Liver (tissue), 7 donors: ENCODE measurements at regions not wholly inside any gene's neighbourhood (a gene's known extent, or its start where the extent isn't known, plus 50 kb on each side); places are given as distances from the start of the nearest gene placed in this dataset.
"Not testable (repeated sequence)": the region's sequence is repeated elsewhere in the genome, so short reads cannot be mapped to it uniquely, and the experiment has no call there.

Experiments used
- DNase-seq: peaks from one replicate; pipeline ENCODE4 v3.0.0-alpha.2; 2017; ENCODE audit warnings: low spot score
- H3K27ac ChIP-seq, 2 donors: one replicate each; pipeline ENCODE4 v1.7.0; 2013; ENCODE audit warnings: inconsistent platforms in 2 of 2, low read length in 2 of 2, control low read depth in 1 of 2, low read depth in 1 of 2, mild to moderate bottlenecking in 1 of 2
- H3K27me3 ChIP-seq, 4 donors: one replicate each; pipeline versions ENCODE4 v1.6.1 to v1.7.0; 2013; ENCODE audit warnings: low read length in 3 of 4, inconsistent platforms in 1 of 4, mild to moderate bottlenecking in 1 of 4, moderate library complexity in 1 of 4; ENCODE audit not compliant: control insufficient read depth in 4 of 4, insufficient read depth in 4 of 4
- H3K36me3 ChIP-seq, 4 donors: one replicate each; pipeline versions ENCODE4 v1.6.1 to v1.7.0; 2013; ENCODE audit warnings: low read length in 3 of 4, mild to moderate bottlenecking in 3 of 4, low read depth in 1 of 4, moderate library complexity in 1 of 4; ENCODE audit not compliant: control insufficient read depth in 4 of 4, insufficient read depth in 3 of 4
- H3K4me1 ChIP-seq, 4 donors: one replicate each; pipeline versions ENCODE4 v1.6.1 to v1.7.0; 2013; ENCODE audit warnings: low read length in 3 of 4, mild to moderate bottlenecking in 3 of 4, moderate library complexity in 1 of 4; ENCODE audit not compliant: control insufficient read depth in 4 of 4, insufficient read depth in 4 of 4
- H3K4me3 ChIP-seq, 3 donors: one replicate each; pipeline versions ENCODE4 v1.6.1 to v1.7.0; 2013; ENCODE audit warnings: low read length in 3 of 3, control low read depth in 1 of 3, low read depth in 1 of 3, mild to moderate bottlenecking in 1 of 3
- H3K9ac ChIP-seq, 2 donors: one replicate each; pipeline ENCODE4 v1.7.0; 2013; ENCODE audit warnings: low read length in 2 of 2, mild to moderate bottlenecking in 2 of 2, moderate library complexity in 2 of 2, control low read depth in 1 of 2, low read depth in 1 of 2
- H3K9me3 ChIP-seq, 4 donors: one replicate each; pipeline versions ENCODE4 v1.6.1 to v1.7.0; 2013; ENCODE audit warnings: low read length in 3 of 4; ENCODE audit not compliant: control insufficient read depth in 4 of 4
- EGR1 ChIP-seq, 2 donors: IDR thresholded peaks; 2 replicates each; pipeline ENCODE4 v1.6.1; 2016 to 2018; ENCODE audit warnings: antibody characterized with exemption in 2 of 2, low read depth in 2 of 2
- FOXA1 ChIP-seq: IDR thresholded peaks from 2 replicates; pipeline ENCODE4 v1.6.1; 2016; ENCODE audit warnings: antibody characterized with exemption
- GABPA ChIP-seq, 2 donors: IDR thresholded peaks in 1 of 2; conservative IDR thresholded peaks in 1 of 2; 2 replicates each; pipeline ENCODE4 v1.6.1; 2016; ENCODE audit warnings: antibody characterized with exemption in 2 of 2, mild to moderate bottlenecking in 1 of 2, moderate library complexity in 1 of 2
- HNF4G ChIP-seq: IDR thresholded peaks from 2 replicates; pipeline ENCODE4 v1.6.1; 2016; ENCODE audit warnings: antibody characterized with exemption
- JUND ChIP-seq, 2 donors: IDR thresholded peaks; 2 replicates each; pipeline ENCODE4 v1.6.1; 2016; ENCODE audit warnings: antibody characterized with exemption in 2 of 2
- NR2F2 ChIP-seq: IDR thresholded peaks from 2 replicates; pipeline ENCODE4 v1.6.1; 2016; ENCODE audit warnings: antibody characterized with exemption
- RAD21 ChIP-seq, 2 donors: IDR thresholded peaks; 2 replicates each; pipeline ENCODE4 v1.6.1; 2016; ENCODE audit warnings: antibody characterized with exemption in 2 of 2, mild to moderate bottlenecking in 2 of 2
- REST ChIP-seq: IDR thresholded peaks from 2 replicates; pipeline ENCODE4 v1.6.1; 2016; ENCODE audit warnings: antibody characterized with exemption, mild to moderate bottlenecking
- RXRA ChIP-seq, 2 donors: IDR thresholded peaks; 2 replicates each; pipeline ENCODE4 v1.6.1; 2017 to 2018; ENCODE audit warnings: antibody characterized with exemption in 2 of 2, mild to moderate bottlenecking in 1 of 2
- ZBTB33 ChIP-seq: IDR thresholded peaks from 2 replicates; pipeline ENCODE4 v1.6.1; 2016; ENCODE audit warnings: antibody characterized with exemption
- WGBS: extraction: QIAGEN DNeasy Blood & Tissue Kit; methylation state at CpG from one replicate; pipeline ENCODE4 v1.1.7; 2013; 5-methylcytosine and 5-hydroxymethylcytosine counted together
- donor health status: healthy.
- donor health status: healthy.
- donor health status: healthy.
- donor health status: healthy.

- TF ChIP-seq JUND (IDR thresholded peaks at IDR 0.05) (no peak), EGR1 (IDR thresholded peaks at IDR 0.05; ENCODE audit: low read depth in 2 of 2) (no peak), HNF4G (no peak), NR2F2 (no peak), GABPA (IDR thresholded peaks at IDR 0.05 in 1 of 2, conservative IDR thresholded peaks at IDR 0.05 in 1 of 2) (no peak), RXRA (IDR thresholded peaks at IDR 0.05) (no peak)
Observed at GRCh38 chr5:57085306-57086081, 88.4 kb upstream of the GPBP1 start (continued).

- 98% methylated on average over 1 of the region's 1 CpG for WGBS
Observed at GRCh38 chr5:57087947-57088346, 85.9 kb upstream of the GPBP1 start.

GRCh38 chr5:57094753-57095683 lies 78.8 kb upstream of the GPBP1 start:
- H3K36me3 ChIP-seq = no peaks in the 10 kb centered on the region
- no peak overlapping the region for H3K9ac ChIP-seq

More at GRCh38 chr5:57087947-57088346, 85.9 kb upstream of the GPBP1 start:
- H3K27me3 ChIP-seq, DNase-seq, H3K4me1 ChIP-seq, H3K9ac ChIP-seq, H3K27ac ChIP-seq, H3K4me3 ChIP-seq, H3K9me3 ChIP-seq, H3K36me3 ChIP-seq: not testable (repeated sequence)

More at GRCh38 chr5:57094753-57095683, 78.8 kb upstream of the GPBP1 start:
- TF ChIP-seq FOXA1 (no peak), GABPA (IDR thresholded peaks at IDR 0.05 in 1 of 2, conservative IDR thresholded peaks at IDR 0.05 in 1 of 2) (no peak), REST (no peak), ZBTB33 (no peak), RAD21 (IDR thresholded peaks at IDR 0.05) (peak in 1 of 2 donors; percentile 44)
- H3K9me3 ChIP-seq = peaks cover 0 to 3% (median under 1%) of the 10 kb centered on the region in 4 donors
- DNase-seq = no peak
- 83% methylated on average over 10 of the region's 10 CpGs for WGBS
- H3K4me1 ChIP-seq = no peaks in the 10 kb centered on the region
- no peaks in the 10 kb centered on the region for H3K27me3 ChIP-seq
- H3K27ac ChIP-seq = no peak overlapping the region
- no peak overlapping the region for H3K4me3 ChIP-seq
